ENCODE measurements at regions not wholly inside any gene's neighbourhood (a gene's known extent, or its start where the extent isn't known, plus 50 kb on each side); places are given as distances from the start of the nearest gene placed in this dataset.

DNA sequence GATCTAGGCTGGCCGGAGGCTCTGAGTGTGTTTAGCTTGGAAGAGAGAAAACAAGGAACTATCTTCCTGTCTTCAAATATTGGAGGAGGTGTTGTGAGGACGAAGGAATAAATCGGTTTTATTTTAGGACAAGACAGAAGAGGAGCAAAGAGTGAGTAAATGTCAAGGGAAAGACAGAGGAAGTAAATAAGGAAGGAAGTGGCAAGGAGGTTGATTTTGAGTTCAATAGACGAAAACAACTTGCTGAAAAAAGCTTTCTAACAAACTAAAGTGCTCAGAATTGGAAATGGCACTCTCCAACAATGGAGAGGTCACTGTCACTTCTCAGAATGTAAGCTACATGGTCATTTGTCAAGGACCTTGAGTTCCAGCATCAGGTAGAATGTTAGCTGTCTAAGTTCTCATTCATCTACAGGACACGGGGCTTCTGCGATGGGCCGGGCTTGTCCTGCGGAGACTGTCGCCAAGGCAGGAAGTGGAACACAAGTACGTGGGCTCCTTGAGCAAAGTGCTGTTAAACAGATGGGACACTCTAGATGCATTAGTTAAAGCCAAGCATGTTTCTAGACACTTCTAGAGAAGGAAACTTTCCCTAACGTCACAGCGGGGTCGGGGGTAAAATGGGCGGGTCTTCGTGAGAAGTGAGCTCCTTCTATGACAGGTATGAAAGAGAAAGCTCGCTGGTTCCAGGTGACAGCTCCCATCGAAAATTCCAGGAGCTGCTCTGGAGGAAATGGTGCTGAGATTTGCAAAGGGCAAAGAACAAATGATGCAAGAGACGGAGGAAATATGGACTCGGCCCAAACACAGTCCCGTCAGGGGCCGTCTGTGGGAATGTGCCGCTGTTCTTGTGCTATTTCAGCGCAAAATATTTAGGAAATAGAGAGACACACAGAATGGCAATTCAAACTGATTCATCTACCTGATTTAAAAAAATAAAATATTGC, 103.9 kb upstream of the UBL3 start:
- DNase-seq (ENCODE audit: extremely low read depth, insufficient read length), result no peak

DNA sequence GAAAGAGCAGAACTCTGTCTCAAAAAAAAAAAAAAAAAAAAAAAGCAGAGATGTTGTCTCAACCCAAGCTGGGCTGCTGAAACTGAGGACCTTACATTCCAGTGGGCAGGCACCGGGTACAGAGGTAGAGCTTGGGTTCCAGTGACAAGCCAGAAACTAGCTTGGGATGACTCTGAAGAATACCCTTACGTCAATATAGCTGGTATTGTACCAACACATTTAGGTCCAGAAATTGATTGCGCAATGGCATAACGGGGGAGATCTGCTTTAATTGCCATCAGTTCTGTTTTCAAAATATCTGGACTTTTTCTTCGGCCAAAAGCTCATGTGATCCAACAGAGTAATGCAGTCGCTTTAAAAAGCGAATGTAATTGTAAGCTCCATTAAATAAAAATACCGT, 103.1 kb upstream of the UBL3 start:
- Histone ChIP-seq H3K27me3 (replicated peaks; ENCODE audit: control insufficient read depth, insufficient read depth, low read length) (no peaks in the 10 kb centered on the region; the same call in none of the 2 replicates), H3K36me3 (ENCODE audit: control insufficient read depth, insufficient read depth, low read length) (no peaks in the 10 kb centered on the region), H3K4me3 (replicated peaks; ENCODE audit: low read depth, low read length) (no peak overlapping the region)
- TF ChIP-seq, protein P1, sequence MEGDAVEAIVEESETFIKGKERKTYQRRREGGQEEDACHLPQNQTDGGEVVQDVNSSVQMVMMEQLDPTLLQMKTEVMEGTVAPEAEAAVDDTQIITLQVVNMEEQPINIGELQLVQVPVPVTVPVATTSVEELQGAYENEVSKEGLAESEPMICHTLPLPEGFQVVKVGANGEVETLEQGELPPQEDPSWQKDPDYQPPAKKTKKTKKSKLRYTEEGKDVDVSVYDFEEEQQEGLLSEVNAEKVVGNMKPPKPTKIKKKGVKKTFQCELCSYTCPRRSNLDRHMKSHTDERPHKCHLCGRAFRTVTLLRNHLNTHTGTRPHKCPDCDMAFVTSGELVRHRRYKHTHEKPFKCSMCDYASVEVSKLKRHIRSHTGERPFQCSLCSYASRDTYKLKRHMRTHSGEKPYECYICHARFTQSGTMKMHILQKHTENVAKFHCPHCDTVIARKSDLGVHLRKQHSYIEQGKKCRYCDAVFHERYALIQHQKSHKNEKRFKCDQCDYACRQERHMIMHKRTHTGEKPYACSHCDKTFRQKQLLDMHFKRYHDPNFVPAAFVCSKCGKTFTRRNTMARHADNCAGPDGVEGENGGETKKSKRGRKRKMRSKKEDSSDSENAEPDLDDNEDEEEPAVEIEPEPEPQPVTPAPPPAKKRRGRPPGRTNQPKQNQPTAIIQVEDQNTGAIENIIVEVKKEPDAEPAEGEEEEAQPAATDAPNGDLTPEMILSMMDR (IDR thresholded peaks at IDR 0.05; ENCODE audit: insufficient read depth, low read length, poor library complexity, severe bottlenecking), result no peak
- no peak for DNase-seq (ENCODE audit: extremely low read depth, insufficient read length)

More for the DNA sequence above, 103.9 kb upstream of the UBL3 start:
- TF ChIP-seq, protein P1 (IDR thresholded peaks at IDR 0.05; ENCODE audit: insufficient read depth, low read length, poor library complexity, severe bottlenecking), result no peak
- Histone ChIP-seq H3K36me3 (ENCODE audit: control insufficient read depth, insufficient read depth, low read length) (no peaks in the 10 kb centered on the region), H3K27me3 (replicated peaks; ENCODE audit: control insufficient read depth, insufficient read depth, low read length) (no peaks in the 10 kb centered on the region; the same call in none of the 2 replicates), H3K4me3 (replicated peaks; ENCODE audit: low read depth, low read length) (no peak overlapping the region)

DNA sequence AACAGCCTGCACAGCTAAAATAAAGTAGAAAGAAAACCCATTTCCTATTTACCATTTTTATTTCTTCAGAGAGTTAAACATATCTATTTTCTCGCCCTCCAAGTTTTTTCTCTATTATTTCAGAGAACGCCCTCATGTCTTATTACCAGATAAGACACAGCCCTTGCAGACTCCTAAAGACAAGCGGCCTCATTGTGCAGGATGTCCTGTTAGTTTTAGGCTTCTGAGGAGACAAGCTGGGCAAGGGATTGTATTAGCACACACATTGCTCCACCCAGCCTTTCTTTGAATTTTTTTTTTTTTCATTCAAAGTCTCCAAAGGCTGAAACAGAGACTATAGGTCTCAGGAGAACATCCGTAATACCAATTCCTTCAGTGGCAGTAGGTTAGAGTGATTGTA, 101.8 kb upstream of the UBL3 start:
- Histone ChIP-seq H3K27me3 (replicated peaks; ENCODE audit: control insufficient read depth, insufficient read depth, low read length) (no peaks in the 10 kb centered on the region; the same call in none of the 2 replicates), H3K36me3 (ENCODE audit: control insufficient read depth, insufficient read depth, low read length) (no peaks in the 10 kb centered on the region), H3K4me3 (replicated peaks; ENCODE audit: low read depth, low read length) (no peak overlapping the region)
- TF ChIP-seq, protein P1 (IDR thresholded peaks at IDR 0.05; ENCODE audit: insufficient read depth, low read length, poor library complexity, severe bottlenecking), result no peak
- DNase-seq (ENCODE audit: extremely low read depth, insufficient read length), result no peak

DNA sequence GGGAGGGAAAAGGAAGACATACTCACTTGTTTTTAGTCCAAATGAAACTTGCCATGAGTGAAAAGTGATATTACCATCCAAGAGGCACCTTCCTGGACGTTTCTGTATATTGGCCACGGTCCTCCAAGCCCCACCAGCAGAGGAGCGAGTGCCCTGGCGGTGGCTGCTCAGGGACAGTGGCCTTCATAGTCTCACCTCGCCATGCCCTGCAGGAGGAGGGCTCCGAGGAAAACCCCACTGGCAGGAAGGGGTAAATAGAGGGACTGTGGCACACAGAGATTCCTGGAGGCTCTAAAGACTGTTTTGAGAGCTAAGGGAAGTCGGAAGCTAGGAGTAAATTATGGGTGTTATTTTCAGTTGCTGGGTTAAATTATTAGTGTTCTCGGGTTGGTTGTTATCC, 98.4 kb upstream of the UBL3 start:
- no peak for DNase-seq (ENCODE audit: extremely low read depth, insufficient read length)
- no peaks in the 10 kb centered on the region for H3K36me3 ChIP-seq (ENCODE audit: control insufficient read depth, insufficient read depth, low read length)
- no peaks in the 10 kb centered on the region; the same call in 1 of the 2 replicates for H3K27me3 ChIP-seq (replicated peaks; ENCODE audit: control insufficient read depth, insufficient read depth, low read length)
- no peak overlapping the region for H3K4me3 ChIP-seq (replicated peaks; ENCODE audit: low read depth, low read length)
- TF ChIP-seq, protein P1 (IDR thresholded peaks at IDR 0.05; ENCODE audit: insufficient read depth, low read length, poor library complexity, severe bottlenecking), result no peak

DNA sequence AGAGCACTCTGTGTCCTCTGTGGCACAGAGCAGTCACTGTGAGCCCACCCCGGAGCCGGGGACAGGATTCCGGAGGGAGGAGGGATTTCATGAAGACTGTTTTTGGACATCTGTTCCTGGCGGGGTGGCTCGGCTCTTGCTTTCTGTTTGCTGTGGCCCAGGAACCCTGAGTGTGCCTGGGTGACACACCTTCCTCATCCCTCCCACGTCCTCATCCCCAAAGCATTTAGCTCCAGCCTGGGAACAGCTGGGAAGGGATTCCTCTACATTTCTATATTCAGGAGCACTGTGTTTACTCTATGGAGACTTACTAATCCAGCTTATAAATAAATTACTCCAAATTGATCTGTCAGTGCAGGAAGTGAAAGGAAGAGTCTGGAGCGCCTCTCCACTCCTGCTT, 97.8 kb upstream of the UBL3 start:
- DNase-seq (ENCODE audit: extremely low read depth, insufficient read length), result no peak
- Histone ChIP-seq H3K36me3 (ENCODE audit: control insufficient read depth, insufficient read depth, low read length) (no peaks in the 10 kb centered on the region), H3K27me3 (replicated peaks; ENCODE audit: control insufficient read depth, insufficient read depth, low read length) (no peaks in the 10 kb centered on the region; the same call in 1 of the 2 replicates), H3K4me3 (replicated peaks; ENCODE audit: low read depth, low read length) (no peak overlapping the region)
- TF ChIP-seq, protein P1 (IDR thresholded peaks at IDR 0.05; ENCODE audit: insufficient read depth, low read length, poor library complexity, severe bottlenecking), result no peak
